GM12892 (cell line): ENCODE measurements at regions not wholly inside any gene's neighbourhood (a gene's known extent, or its start where the extent isn't known, plus 50 kb on each side); places are given as distances from the start of the nearest gene placed in this dataset.

Experiments used
- POLR2AphosphoS5 ChIP-seq: IDR thresholded peaks from 2 replicates; pipeline ENCODE4 v1.6.1; 2011; ENCODE audit warnings: low read depth, low read length, control low read depth
- TAF1 ChIP-seq: IDR thresholded peaks from 2 replicates; pipeline ENCODE4 v1.6.1; 2011; ENCODE audit warnings: low read depth, mild to moderate bottlenecking, control low read depth, low read length, borderline replicate concordance

GRCh38 chr5:28421141-28421540 is 1382.8 kb upstream of the CDH9 start:
- TF ChIP-seq POLR2AphosphoS5 = no peak
- no peak for TF ChIP-seq TAF1
